ENCODE measurements at regions not wholly inside any gene's neighbourhood (a gene's known extent, or its start where the extent isn't known, plus 50 kb on each side); places are given as distances from the start of the nearest gene placed in this dataset.

DNA sequence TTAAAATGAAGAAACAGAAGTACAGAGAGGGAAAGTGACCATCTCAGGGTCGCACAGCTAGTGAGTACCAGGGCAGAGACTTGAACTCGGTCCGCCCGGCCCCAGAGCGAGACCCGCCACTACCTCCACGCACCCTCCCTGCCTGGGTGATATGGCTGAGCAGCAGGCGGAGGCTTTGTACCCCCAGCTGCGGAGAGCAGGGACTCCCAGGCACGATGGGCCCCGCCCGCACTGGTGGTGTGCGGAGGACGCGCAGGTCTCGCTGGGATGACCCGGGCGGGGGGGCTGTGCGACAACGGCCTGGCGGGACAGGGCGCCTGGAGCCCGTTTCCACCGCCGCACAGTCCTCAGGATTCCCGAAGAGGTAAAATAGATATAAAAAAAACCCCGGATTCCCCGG is 64.7 kb upstream of the LARP1 start:
- H3K27ac ChIP-seq (ENCODE audit: low read length), result no peak overlapping the region
- in situ Hi-C loops (cut with HindIII; ENCODE audit: low pct_unique_long_range_greater_than_20kb, low sequenced_read_pairs), result no loop called here
- POLR2A ChIA-PET, result no interaction called here
- CTCF ChIA-PET, result no interaction called here
- TF ChIP-seq SIN3A (IDR thresholded peaks at IDR 0.05; ENCODE audit: borderline replicate concordance, insufficient read depth, low read depth, low read length) (no peak), TCF7L2 (IDR thresholded peaks at IDR 0.05; ENCODE audit: low read depth, low read length) (no peak), POLR2AphosphoS5 (IDR thresholded peaks at IDR 0.05; ENCODE audit: low read depth, low read length) (no peak)
- TF ChIP-seq, protein P1, sequence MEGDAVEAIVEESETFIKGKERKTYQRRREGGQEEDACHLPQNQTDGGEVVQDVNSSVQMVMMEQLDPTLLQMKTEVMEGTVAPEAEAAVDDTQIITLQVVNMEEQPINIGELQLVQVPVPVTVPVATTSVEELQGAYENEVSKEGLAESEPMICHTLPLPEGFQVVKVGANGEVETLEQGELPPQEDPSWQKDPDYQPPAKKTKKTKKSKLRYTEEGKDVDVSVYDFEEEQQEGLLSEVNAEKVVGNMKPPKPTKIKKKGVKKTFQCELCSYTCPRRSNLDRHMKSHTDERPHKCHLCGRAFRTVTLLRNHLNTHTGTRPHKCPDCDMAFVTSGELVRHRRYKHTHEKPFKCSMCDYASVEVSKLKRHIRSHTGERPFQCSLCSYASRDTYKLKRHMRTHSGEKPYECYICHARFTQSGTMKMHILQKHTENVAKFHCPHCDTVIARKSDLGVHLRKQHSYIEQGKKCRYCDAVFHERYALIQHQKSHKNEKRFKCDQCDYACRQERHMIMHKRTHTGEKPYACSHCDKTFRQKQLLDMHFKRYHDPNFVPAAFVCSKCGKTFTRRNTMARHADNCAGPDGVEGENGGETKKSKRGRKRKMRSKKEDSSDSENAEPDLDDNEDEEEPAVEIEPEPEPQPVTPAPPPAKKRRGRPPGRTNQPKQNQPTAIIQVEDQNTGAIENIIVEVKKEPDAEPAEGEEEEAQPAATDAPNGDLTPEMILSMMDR (IDR thresholded peaks at IDR 0.05), result no peak
- TF ChIP-seq, protein P2, sequence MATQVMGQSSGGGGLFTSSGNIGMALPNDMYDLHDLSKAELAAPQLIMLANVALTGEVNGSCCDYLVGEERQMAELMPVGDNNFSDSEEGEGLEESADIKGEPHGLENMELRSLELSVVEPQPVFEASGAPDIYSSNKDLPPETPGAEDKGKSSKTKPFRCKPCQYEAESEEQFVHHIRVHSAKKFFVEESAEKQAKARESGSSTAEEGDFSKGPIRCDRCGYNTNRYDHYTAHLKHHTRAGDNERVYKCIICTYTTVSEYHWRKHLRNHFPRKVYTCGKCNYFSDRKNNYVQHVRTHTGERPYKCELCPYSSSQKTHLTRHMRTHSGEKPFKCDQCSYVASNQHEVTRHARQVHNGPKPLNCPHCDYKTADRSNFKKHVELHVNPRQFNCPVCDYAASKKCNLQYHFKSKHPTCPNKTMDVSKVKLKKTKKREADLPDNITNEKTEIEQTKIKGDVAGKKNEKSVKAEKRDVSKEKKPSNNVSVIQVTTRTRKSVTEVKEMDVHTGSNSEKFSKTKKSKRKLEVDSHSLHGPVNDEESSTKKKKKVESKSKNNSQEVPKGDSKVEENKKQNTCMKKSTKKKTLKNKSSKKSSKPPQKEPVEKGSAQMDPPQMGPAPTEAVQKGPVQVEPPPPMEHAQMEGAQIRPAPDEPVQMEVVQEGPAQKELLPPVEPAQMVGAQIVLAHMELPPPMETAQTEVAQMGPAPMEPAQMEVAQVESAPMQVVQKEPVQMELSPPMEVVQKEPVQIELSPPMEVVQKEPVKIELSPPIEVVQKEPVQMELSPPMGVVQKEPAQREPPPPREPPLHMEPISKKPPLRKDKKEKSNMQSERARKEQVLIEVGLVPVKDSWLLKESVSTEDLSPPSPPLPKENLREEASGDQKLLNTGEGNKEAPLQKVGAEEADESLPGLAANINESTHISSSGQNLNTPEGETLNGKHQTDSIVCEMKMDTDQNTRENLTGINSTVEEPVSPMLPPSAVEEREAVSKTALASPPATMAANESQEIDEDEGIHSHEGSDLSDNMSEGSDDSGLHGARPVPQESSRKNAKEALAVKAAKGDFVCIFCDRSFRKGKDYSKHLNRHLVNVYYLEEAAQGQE (IDR thresholded peaks at IDR 0.05; ENCODE audit: insufficient read depth in 1 of 2, low read depth in 2 of 2, low read length in 1 of 2), result no peak
- ATAC-seq (no peak), DNase-seq (ENCODE audit: low read depth, low spot score) (no peak)
- H3K4me1 ChIP-seq (ENCODE audit: control insufficient read depth, insufficient read depth, low read length), result no peaks in the 10 kb centered on the region
- H3K4me3 ChIP-seq (ENCODE audit: low read depth in 2 of 2, low read length in 2 of 2), result no peak overlapping the region
- TSS peak; percentile 16 for BruUV-seq (replicated peaks)
- intact Hi-C loops (cut with micrococcal nuclease; ENCODE audit: unreplicated experiment), result no loop called here
- H3K36me3 ChIP-seq (ENCODE audit: control insufficient read depth, insufficient read depth, low read length), result no peaks in the 10 kb centered on the region
- H3K27me3 ChIP-seq (ENCODE audit: control insufficient read depth, insufficient read depth, low read length), result no peaks in the 10 kb centered on the region
- peaks cover 10% of the 10 kb centered on the region; the same call in 1 of the 2 replicates for H3K9me3 ChIP-seq (ENCODE audit: control insufficient read depth, insufficient read depth, low read depth, low read length)

DNA sequence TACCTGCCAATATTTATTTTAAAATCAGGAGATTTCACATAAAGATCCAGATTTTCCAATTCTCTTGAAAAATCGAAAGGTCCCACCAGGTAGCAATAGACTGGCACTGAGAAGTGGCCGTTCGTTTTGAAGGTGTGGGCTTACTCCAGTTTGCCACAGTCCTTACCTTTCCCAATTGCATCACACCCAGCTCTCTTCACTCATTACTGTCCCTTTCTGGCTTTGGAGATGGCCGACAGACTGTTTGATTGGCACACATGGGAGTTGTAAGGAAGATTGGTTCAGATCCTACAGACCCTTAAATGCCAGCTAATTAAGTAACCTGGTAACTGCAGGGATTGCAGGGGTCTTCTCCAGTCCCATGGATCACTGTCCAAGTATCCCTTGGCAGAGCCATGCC is 68.7 kb upstream of the LARP1 start:
- ChIA-PET POLR2A (no interaction called here), CTCF (no interaction called here)
- no peak for TF ChIP-seq POLR2AphosphoS5 (IDR thresholded peaks at IDR 0.05; ENCODE audit: low read depth, low read length)
- TF ChIP-seq, protein P2 (IDR thresholded peaks at IDR 0.05; ENCODE audit: insufficient read depth in 1 of 2, low read depth in 2 of 2, low read length in 1 of 2), result no peak
- TF ChIP-seq TCF7L2 (IDR thresholded peaks at IDR 0.05; ENCODE audit: low read depth, low read length), result no peak
- in situ Hi-C loops (cut with HindIII; ENCODE audit: low pct_unique_long_range_greater_than_20kb, low sequenced_read_pairs), result no loop called here
- no peak overlapping the region for H3K4me3 ChIP-seq (ENCODE audit: low read depth in 2 of 2, low read length in 2 of 2)
- H3K27me3 ChIP-seq (ENCODE audit: control insufficient read depth, insufficient read depth, low read length), result no peaks in the 10 kb centered on the region
- no peaks in the 10 kb centered on the region for H3K36me3 ChIP-seq (ENCODE audit: control insufficient read depth, insufficient read depth, low read length)
- H3K4me1 ChIP-seq (ENCODE audit: control insufficient read depth, insufficient read depth, low read length), result peaks cover 7% of the 10 kb centered on the region
- H3K27ac ChIP-seq (ENCODE audit: low read length), result no peak overlapping the region
- BruUV-seq (replicated peaks), result no TSS peak
- peaks cover 10% of the 10 kb centered on the region; the same call in 1 of the 2 replicates for H3K9me3 ChIP-seq (ENCODE audit: control insufficient read depth, insufficient read depth, low read depth, low read length)
- DNase-seq (ENCODE audit: low read depth, low spot score), result no peak
- intact Hi-C loops (cut with micrococcal nuclease; ENCODE audit: unreplicated experiment), result no loop called here
- no peak for ATAC-seq
